GM12875 (cell line): ENCODE measurements at regions not wholly inside any gene's neighbourhood (a gene's known extent, or its start where the extent isn't known, plus 50 kb on each side); places are given as distances from the start of the nearest gene placed in this dataset.

Experiments used
- H3K4me3 ChIP-seq: one replicate; pipeline ENCODE4 v1.5.1; 2011; ENCODE audit warnings: low read depth, low read length, control low read depth
- TF ChIP-seq, protein P1 (sequence below): IDR thresholded peaks from 2 replicates; pipeline ENCODE4 v1.5.1; 2011; ENCODE audit warnings: low read depth, mild to moderate bottlenecking, control low read depth, inconsistent platforms, low read length, moderate library complexity, borderline replicate concordance; ENCODE audit not compliant: insufficient read depth

DNA sequence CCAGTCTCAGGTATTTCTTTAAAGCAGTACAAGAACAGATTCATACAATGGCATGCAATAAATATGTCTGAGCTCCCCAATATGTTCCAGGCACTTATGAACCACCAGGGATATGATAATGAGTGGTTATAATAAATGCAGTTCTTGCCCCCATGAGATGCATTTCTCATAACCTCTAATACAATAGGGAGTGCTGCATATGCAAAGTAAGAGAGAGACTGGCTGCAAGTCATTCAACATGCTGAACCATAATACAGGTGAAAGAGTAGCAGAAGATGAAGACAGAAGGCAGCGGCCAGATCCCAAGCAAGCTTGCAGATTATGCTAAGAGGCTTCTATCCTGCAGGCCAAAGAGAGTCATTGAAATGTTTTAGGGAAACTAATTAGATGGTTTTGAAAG, 96.7 kb downstream of the CHD9NB start:
- H3K4me3 ChIP-seq, result no peak overlapping the region
- TF ChIP-seq, protein P1, sequence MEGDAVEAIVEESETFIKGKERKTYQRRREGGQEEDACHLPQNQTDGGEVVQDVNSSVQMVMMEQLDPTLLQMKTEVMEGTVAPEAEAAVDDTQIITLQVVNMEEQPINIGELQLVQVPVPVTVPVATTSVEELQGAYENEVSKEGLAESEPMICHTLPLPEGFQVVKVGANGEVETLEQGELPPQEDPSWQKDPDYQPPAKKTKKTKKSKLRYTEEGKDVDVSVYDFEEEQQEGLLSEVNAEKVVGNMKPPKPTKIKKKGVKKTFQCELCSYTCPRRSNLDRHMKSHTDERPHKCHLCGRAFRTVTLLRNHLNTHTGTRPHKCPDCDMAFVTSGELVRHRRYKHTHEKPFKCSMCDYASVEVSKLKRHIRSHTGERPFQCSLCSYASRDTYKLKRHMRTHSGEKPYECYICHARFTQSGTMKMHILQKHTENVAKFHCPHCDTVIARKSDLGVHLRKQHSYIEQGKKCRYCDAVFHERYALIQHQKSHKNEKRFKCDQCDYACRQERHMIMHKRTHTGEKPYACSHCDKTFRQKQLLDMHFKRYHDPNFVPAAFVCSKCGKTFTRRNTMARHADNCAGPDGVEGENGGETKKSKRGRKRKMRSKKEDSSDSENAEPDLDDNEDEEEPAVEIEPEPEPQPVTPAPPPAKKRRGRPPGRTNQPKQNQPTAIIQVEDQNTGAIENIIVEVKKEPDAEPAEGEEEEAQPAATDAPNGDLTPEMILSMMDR, result no peak

DNA sequence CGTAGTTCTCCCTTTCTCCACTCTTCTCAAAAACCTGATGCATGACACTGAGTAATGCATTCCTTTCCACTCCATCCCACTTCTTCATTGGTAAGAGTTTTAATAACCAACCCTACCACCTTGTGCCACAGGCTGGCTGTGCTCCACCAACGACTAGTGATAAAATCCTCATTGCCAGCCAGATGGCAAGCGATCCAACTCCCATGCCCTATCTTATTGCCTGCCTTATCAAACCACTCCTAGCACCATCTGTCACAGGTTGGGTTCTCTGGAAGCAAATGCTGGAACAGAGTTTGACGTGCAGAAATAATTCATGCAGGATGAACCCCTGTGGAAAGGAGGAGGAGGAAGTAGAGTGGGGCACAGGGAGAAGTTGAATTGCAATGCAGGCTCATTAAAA, 99.5 kb downstream of the CHD9NB start:
- H3K4me3 ChIP-seq, result no peak overlapping the region
- TF ChIP-seq, protein P1, result no peak

DNA sequence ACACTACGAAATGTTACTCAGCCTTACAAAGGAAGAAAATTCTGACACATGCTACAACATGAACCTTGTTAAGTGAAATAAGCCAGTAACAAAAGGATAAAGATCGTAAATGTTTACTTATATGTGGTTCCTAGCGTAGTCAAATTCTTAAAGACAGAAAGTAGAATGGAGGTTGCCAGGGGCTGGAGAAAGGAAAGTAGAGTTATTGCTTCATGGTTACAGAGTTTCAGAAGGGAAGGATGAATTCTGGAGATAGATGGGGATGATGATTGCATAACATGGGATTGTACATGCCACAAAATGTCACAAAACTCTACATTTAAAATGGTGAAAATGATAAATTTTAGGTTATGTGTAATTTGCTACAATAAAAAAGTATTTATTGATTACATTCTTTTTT, 103.8 kb downstream of the CHD9NB start:
- TF ChIP-seq, protein P1, result no peak
- no peak overlapping the region for H3K4me3 ChIP-seq

DNA sequence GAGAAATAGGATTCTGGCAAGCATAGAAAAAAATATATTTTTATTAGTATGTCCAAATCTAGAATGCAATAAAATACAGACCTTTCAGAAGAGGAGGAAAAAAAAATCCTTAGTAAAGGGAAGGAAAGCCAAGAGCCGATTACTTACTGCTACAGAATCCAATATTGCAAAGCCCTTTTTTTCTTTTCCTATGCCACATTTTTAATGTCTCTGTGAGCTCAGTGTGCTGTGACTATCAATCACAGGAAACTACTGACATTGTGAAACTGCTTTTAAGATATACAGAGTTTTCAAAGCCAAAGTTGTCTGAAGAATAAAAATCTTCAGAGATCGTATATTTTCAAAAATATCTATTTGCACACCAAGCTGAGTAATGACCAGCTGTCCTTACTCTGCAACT, 120.4 kb downstream of the CHD9NB start:
- H3K4me3 ChIP-seq, result no peak overlapping the region
- TF ChIP-seq, protein P1, result no peak

DNA sequence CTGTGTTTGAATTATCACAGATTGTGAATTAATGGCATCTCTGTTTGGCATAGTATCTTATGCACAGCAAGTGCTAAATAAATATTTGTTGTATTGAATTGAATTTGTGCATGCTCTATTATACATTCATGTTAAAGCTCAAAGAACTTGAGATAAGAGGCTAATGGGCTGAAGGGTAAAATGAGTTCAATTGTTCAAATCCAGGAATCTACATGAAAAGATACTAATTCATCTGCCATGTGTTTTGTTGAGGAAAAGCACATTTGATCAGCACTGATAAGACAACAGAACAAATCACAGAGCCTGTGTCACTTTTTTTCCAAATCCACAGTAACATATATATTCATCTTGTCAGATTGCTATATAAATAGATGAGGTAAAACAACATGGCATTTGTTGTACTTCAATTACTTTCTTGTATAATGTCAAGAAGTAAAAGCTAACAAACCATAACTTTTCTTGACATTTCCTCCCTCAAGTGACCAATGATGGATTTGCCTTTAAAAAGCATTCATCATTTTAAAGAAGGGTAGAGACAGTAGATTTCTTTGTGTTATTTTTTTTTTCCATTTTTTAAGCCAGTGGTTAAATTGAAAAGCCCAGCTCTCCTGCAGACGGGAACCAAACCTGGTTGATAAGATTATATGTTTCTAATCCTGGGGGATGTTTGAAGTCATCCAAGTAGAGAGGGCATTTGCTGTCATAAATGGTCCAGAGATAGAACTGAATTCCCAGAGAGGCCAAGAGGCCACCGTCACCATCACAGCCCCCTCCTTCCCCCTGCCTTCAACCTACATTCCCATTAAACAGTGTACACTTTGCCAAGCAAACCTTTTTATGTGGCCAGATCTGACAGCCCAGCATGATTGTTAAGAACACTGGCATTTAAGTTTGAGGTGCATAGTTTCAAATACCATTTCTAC, 123.0 kb downstream of the CHD9NB start:
- TF ChIP-seq, protein P1, result no peak
- H3K4me3 ChIP-seq, result no peak overlapping the region

DNA sequence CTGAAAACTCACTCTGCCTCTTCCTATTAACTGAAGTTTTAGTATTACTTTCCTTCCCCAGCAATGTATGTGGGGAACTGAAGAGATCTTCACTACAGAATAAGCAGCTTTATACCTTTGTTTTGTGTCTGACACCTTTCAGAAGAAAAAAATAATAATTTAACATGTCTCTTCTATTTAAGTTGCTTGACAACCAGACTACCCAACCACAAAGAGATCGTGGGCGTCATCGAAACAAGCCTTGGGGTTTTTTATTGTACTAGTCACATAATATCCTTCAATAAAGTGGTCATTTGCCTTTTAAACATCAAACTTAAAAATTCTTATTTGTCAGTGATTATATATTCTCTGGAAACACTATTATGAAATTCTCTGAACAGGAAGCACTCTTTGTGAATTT, 123.7 kb downstream of the CHD9NB start:
- TF ChIP-seq, protein P1, result no peak
- no peak overlapping the region for H3K4me3 ChIP-seq

DNA sequence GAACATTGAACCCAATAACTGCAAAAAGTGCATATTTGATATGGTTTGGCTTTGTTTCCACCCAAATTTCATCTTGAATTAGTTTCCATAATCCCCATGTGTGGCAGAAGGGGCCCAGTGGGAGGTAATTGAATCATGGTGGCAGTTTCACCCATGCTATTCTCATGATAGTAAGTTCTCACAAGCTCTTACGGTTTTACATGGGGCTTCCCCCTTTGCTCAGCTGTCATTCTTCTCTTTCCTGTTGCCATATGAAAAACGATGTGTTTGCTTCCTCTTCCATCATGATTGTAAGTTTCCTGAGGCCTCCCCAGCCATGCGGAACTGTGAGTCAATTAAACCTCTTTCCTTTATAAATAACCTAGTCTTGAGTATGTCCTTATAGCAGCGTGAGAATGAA, 127.6 kb downstream of the CHD9NB start:
- TF ChIP-seq, protein P1, result no peak
- no peak overlapping the region for H3K4me3 ChIP-seq
